HG02678 (cell line): ENCODE measurements at regions not wholly inside any gene's neighbourhood (a gene's known extent, or its start where the extent isn't known, plus 50 kb on each side); places are given as distances from the start of the nearest gene placed in this dataset.
"Not testable (repeated sequence)": the region's sequence is repeated elsewhere in the genome, so short reads cannot be mapped to it uniquely, and the experiment has no call there.

ENCODE experiments used
- ATAC-seq: cut with Tn5 transposase; IDR thresholded peaks from one replicate; pipeline ENCODE4 v1.9.1; 2021; ENCODE audit warnings: mild to moderate bottlenecking, moderate library complexity; ENCODE audit not compliant: unreplicated experiment

GRCh38 chr10:31687663-31688482 lies 240.8 kb downstream of the ARHGAP12 start:
- ATAC-seq = no peak

- ATAC-seq = no peak
Observed at GRCh38 chr10:31686599-31686998, 242.0 kb downstream of the ARHGAP12 start.

GRCh38 chr10:31683682-31684081 lies 244.9 kb downstream of the ARHGAP12 start:
- ATAC-seq = no peak

GRCh38 chr10:31679936-31680335 lies 248.7 kb downstream of the ARHGAP12 start:
- ATAC-seq = no peak

- ATAC-seq = no peak
Observed at GRCh38 chr10:31678575-31679516, 249.8 kb downstream of the ARHGAP12 start.

GRCh38 chr10:31678139-31678536 lies 250.5 kb downstream of the ARHGAP12 start:
- no peak for ATAC-seq

GRCh38 chr10:31677195-31678138 lies 251.2 kb downstream of the ARHGAP12 start:
- ATAC-seq = no peak

GRCh38 chr10:31675726-31676125 lies 252.9 kb downstream of the ARHGAP12 start:
- ATAC-seq = no peak

- no peak for ATAC-seq
Observed at GRCh38 chr10:31669357-31669756, 259.3 kb downstream of the ARHGAP12 start.

- no peak for ATAC-seq
Observed at GRCh38 chr10:31668326-31668725, 260.3 kb downstream of the ARHGAP12 start.

- ATAC-seq = not testable (repeated sequence)
Observed at GRCh38 chr10:31665764-31666279, 262.8 kb downstream of the ARHGAP12 start.

GRCh38 chr10:31664803-31665202 lies 263.8 kb downstream of the ARHGAP12 start:
- ATAC-seq = no peak

GRCh38 chr10:31664071-31664470 lies 264.6 kb downstream of the ARHGAP12 start:
- not testable (repeated sequence) for ATAC-seq

GRCh38 chr10:31660300-31660699 lies 268.3 kb downstream of the ARHGAP12 start:
- ATAC-seq = no peak

- no peak for ATAC-seq
Observed at GRCh38 chr10:31659665-31660064, 269.0 kb downstream of the ARHGAP12 start.

- no peak for ATAC-seq
Observed at GRCh38 chr10:31657434-31657872, 271.2 kb downstream of the ARHGAP12 start.

- no peak for ATAC-seq
Observed at GRCh38 chr10:31656851-31657433, 271.7 kb downstream of the ARHGAP12 start.

- no peak for ATAC-seq
Observed at GRCh38 chr10:31652038-31652437, 276.6 kb downstream of the ARHGAP12 start.

- no peak for ATAC-seq
Observed at GRCh38 chr10:31650010-31650409, 278.6 kb downstream of the ARHGAP12 start.

GRCh38 chr10:31648966-31649365 lies 279.7 kb downstream of the ARHGAP12 start:
- ATAC-seq = no peak
